ENCODE measurements at regions not wholly inside any gene's neighbourhood (a gene's known extent, or its start where the extent isn't known, plus 50 kb on each side); places are given as distances from the start of the nearest gene placed in this dataset.

- DNase-seq (ENCODE audit: low read depth, low spot score) (no peak), ATAC-seq (no peak)
- Histone ChIP-seq H3K27ac (ENCODE audit: low read length) (no peak overlapping the region), H3K4me1 (ENCODE audit: control insufficient read depth, insufficient read depth, low read length) (peaks cover 6% of the 10 kb centered on the region; the same call in 1 of the 2 replicates), H3K27me3 (ENCODE audit: control insufficient read depth, insufficient read depth, low read length) (no peaks in the 10 kb centered on the region), H3K9me3 (ENCODE audit: control insufficient read depth, insufficient read depth, low read depth, low read length) (no peaks in the 10 kb centered on the region), H3K4me3 (ENCODE audit: low read depth in 2 of 2, low read length in 2 of 2) (no peak overlapping the region), H3K36me3 (ENCODE audit: control insufficient read depth, insufficient read depth, low read length) (no peaks in the 10 kb centered on the region)
- CTCF ChIA-PET, result no interaction called here
- intact Hi-C loops (cut with micrococcal nuclease; ENCODE audit: unreplicated experiment) (loop anchor here (10.0 kb wide), 1 partner anchor 100 kb away; no protein-coding TSS in a partner anchor), in situ Hi-C loops (cut with HindIII; ENCODE audit: low pct_unique_long_range_greater_than_20kb, low sequenced_read_pairs) (no loop called here)
- TF ChIP-seq SIN3A (IDR thresholded peaks at IDR 0.05; ENCODE audit: borderline replicate concordance, insufficient read depth, low read depth, low read length), result no peak
- TF ChIP-seq REST (IDR thresholded peaks at IDR 0.05; ENCODE audit: insufficient read depth in 1 of 2, low read depth in 2 of 2, low read length in 1 of 2), result no peak
- TF ChIP-seq TCF7L2 (IDR thresholded peaks at IDR 0.05; ENCODE audit: low read depth, low read length), result no peak
- BruUV-seq (replicated peaks), result no TSS peak
- POLR2A ChIA-PET, result interaction anchor here (0.6 kb wide), 1 partner anchor 30 kb away, joined by 5 read pairs; no protein-coding TSS in a partner anchor
Measured at GRCh38 chr16:85544668-85545067, 68.5 kb upstream of the GSE1 start.

- no peaks in the 10 kb centered on the region for H3K27me3 ChIP-seq (ENCODE audit: control insufficient read depth, insufficient read depth, low read length)
- DNase-seq (ENCODE audit: low read depth, low spot score) (no peak), ATAC-seq (no peak)
- no peak for TF ChIP-seq CTCF (IDR thresholded peaks at IDR 0.05)
- no peak for TF ChIP-seq REST (IDR thresholded peaks at IDR 0.05; ENCODE audit: insufficient read depth in 1 of 2, low read depth in 2 of 2, low read length in 1 of 2)
- TF ChIP-seq SIN3A (IDR thresholded peaks at IDR 0.05; ENCODE audit: borderline replicate concordance, insufficient read depth, low read depth, low read length), result no peak
- no peak for TF ChIP-seq TCF7L2 (IDR thresholded peaks at IDR 0.05; ENCODE audit: low read depth, low read length)
- TF ChIP-seq POLR2AphosphoS5 (IDR thresholded peaks at IDR 0.05; ENCODE audit: low read depth, low read length), result no peak
- H3K4me3 ChIP-seq (ENCODE audit: low read depth in 2 of 2, low read length in 2 of 2), result no peak overlapping the region
- intact Hi-C loops (cut with micrococcal nuclease; ENCODE audit: unreplicated experiment) (loop anchor here (10.0 kb wide), 1 partner anchor 101 kb away; no protein-coding TSS in a partner anchor), in situ Hi-C loops (cut with HindIII; ENCODE audit: low pct_unique_long_range_greater_than_20kb, low sequenced_read_pairs) (no loop called here)
- no TSS peak for BruUV-seq (replicated peaks)
- H3K27ac ChIP-seq (ENCODE audit: low read length), result no peak overlapping the region
- POLR2A ChIA-PET, result no interaction called here
- H3K9me3 ChIP-seq (ENCODE audit: control insufficient read depth, insufficient read depth, low read depth, low read length), result no peaks in the 10 kb centered on the region
- CTCF ChIA-PET, result interaction anchor here (0.7 kb wide), 1 partner anchor 61 kb away, joined by 3 read pairs; no protein-coding TSS in a partner anchor
- H3K36me3 ChIP-seq (ENCODE audit: control insufficient read depth, insufficient read depth, low read length), result no peaks in the 10 kb centered on the region
- H3K4me1 ChIP-seq (ENCODE audit: control insufficient read depth, insufficient read depth, low read length), result peaks cover 10% of the 10 kb centered on the region
Measured at GRCh38 chr16:85545227-85545818, 67.8 kb upstream of the GSE1 start.
